GM12878 (cell line): ENCODE measurements at regions not wholly inside any gene's neighbourhood (a gene's known extent, or its start where the extent isn't known, plus 50 kb on each side); places are given as distances from the start of the nearest gene placed in this dataset.

Source experiments
- ATAC-seq: fragments of 200-7000 bp; cut with Tn5 transposase; 3 replicates; pipeline ENCODE4 v1.9.1; 2020; ENCODE audit warnings: mild to moderate bottlenecking, moderate library complexity
- BruUV-seq: library from RNA; stranded (reverse); fragments of 400-500 nt; replicated peaks from 2 replicates; lab custom pipeline; 2021; lab: Mats Ljungman, UMichigan
- CTCF ChIA-PET: fragments of 300-600 bp; sonication (Branson Sonifier 250); formaldehyde crosslinking; extraction: SDS; loops from one replicate; lab custom pipeline; 2021; ENCODE audit warnings: inconsistent platforms; lab: Yijun Ruan, JAX
- POLR2A ChIA-PET: fragments of 350-600 bp; formaldehyde crosslinking; extraction: SDS; loops from one replicate; lab custom pipeline; 2021; ENCODE audit warnings: inconsistent platforms; lab: Charles Lee
- RAD21 ChIA-PET: fragments of 300-600 bp; sonication (Branson Sonifier 250); formaldehyde crosslinking; loops from one replicate; lab custom pipeline; 2023; ENCODE audit warnings: antibody characterized with exemption; ENCODE audit not compliant: unreplicated experiment; lab: Charles Lee
- SMC1A ChIA-PET: fragments of 300-600 bp; sonication (Branson Sonifier 250); formaldehyde crosslinking; loops from one replicate; lab custom pipeline; 2023; ENCODE audit not compliant: unreplicated experiment, uncharacterized antibody; lab: Charles Lee
- DNase-seq: peaks from one replicate; pipeline ENCODE4 v3.0.0-alpha.2; 2011; ENCODE audit warnings: low read depth, low spot score
- FAIRE-seq: peaks from 3 replicates; lab custom pipeline; 2011; peaks lifted over from hg19 to GRCh38; lab: Jason Lieb, UNC
- H2AFZ ChIP-seq: 2 replicates; pipeline ENCODE4 v1.6.0; 2011; ENCODE audit warnings: low read depth, low read length, control low read depth; ENCODE audit not compliant: control insufficient read depth
- H3K27ac ChIP-seq: 2 replicates; pipeline ENCODE4 v1.5.1; 2011; ENCODE audit warnings: control low read depth; ENCODE audit not compliant: control insufficient read depth, insufficient read depth
- H3K27me3 ChIP-seq, 2 experiments: replicated peaks in 1 of 2; 2 replicates each; pipeline versions ENCODE4 v1.6.0 to v1.6.1; 2011; ENCODE audit warnings: low read length in 1 of 2; ENCODE audit not compliant: control insufficient read depth in 2 of 2, insufficient read depth in 2 of 2
- H3K36me3 ChIP-seq, 2 experiments: 2 replicates each; pipeline ENCODE4 v1.5.1; 2011; ENCODE audit warnings: low read length in 1 of 2; ENCODE audit not compliant: control insufficient read depth in 2 of 2, insufficient read depth in 2 of 2
- H3K4me1 ChIP-seq: 2 replicates; pipeline ENCODE4 v1.6.1; 2011; ENCODE audit warnings: mild to moderate bottlenecking, low read length, moderate library complexity, mixed read lengths; ENCODE audit not compliant: control insufficient read depth, insufficient read depth
- H3K4me2 ChIP-seq: 2 replicates; pipeline ENCODE4 v1.6.0; 2011; ENCODE audit warnings: control low read depth; ENCODE audit not compliant: control insufficient read depth, insufficient read depth
- H3K4me3 ChIP-seq: fragments of 200-600 bp; sonication (generic); 2 replicates; pipeline ENCODE4 v1.5.1; 2016
- H3K79me2 ChIP-seq: 2 replicates; pipeline ENCODE4 v1.6.0; 2011; ENCODE audit warnings: low read length; ENCODE audit not compliant: control insufficient read depth, insufficient read depth
- H3K9ac ChIP-seq: 2 replicates; pipeline ENCODE4 v1.8.0; 2011; ENCODE audit warnings: low read length, control low read depth, mixed read lengths; ENCODE audit not compliant: control insufficient read depth, insufficient read depth
- H3K9me3 ChIP-seq: replicated peaks from 3 replicates; pipeline ENCODE4 v1.5.1; 2011; ENCODE audit warnings: mild to moderate bottlenecking, low read length; ENCODE audit not compliant: control insufficient read depth, insufficient read depth
- H4K20me1 ChIP-seq: 2 replicates; pipeline ENCODE4 v1.6.0; 2011; ENCODE audit not compliant: control insufficient read depth, insufficient read depth
- DPF2 ChIP-seq: fragments of 450-650 bp; IDR thresholded peaks from 2 replicates; pipeline ENCODE4 v1.6.1; 2017; ENCODE audit warnings: mild to moderate bottlenecking
- GABPA ChIP-seq: IDR thresholded peaks from 2 replicates; pipeline ENCODE4 v1.6.1; 2014; ENCODE audit warnings: antibody characterized with exemption, low read depth, mild to moderate bottlenecking, inconsistent platforms
- JUND ChIP-seq: IDR thresholded peaks from 2 replicates; pipeline ENCODE4 v1.6.1; 2012; ENCODE audit warnings: low read depth, mild to moderate bottlenecking, low read length, improper control_type of control experiment, moderate library complexity
- NFIC ChIP-seq: IDR thresholded peaks from 2 replicates; pipeline ENCODE4 v1.6.1; 2012; ENCODE audit warnings: low read depth, mild to moderate bottlenecking, inconsistent platforms, low read length, moderate library complexity
- NR2C1 ChIP-seq: fragments of 450-650 bp; IDR thresholded peaks from 2 replicates; pipeline ENCODE4 v1.6.1; 2017; ENCODE audit warnings: antibody characterized with exemption, mild to moderate bottlenecking, moderate library complexity
- NRF1 ChIP-seq: conservative IDR thresholded peaks from 2 replicates; pipeline ENCODE4 v1.6.1; 2011; ENCODE audit warnings: mild to moderate bottlenecking, low read depth, low read length, improper control_type of control experiment
- PBX3 ChIP-seq: IDR thresholded peaks from 2 replicates; pipeline ENCODE4 v1.6.1; 2011; ENCODE audit warnings: mild to moderate bottlenecking, low read depth, low read length, moderate library complexity; ENCODE audit not compliant: insufficient replicate concordance
- SREBF2 ChIP-seq: IDR thresholded peaks from 2 replicates; pipeline ENCODE4 v1.6.1; 2012; ENCODE audit warnings: mild to moderate bottlenecking, low read length
- SUZ12 ChIP-seq: fragments of 200-600 bp; sonication (generic); IDR thresholded peaks from one replicate; pipeline ENCODE4 v1.6.1; 2018; ENCODE audit warnings: antibody characterized with exemption, mild to moderate bottlenecking; ENCODE audit not compliant: unreplicated experiment
- USF2 ChIP-seq: IDR thresholded peaks from 2 replicates; pipeline ENCODE4 v1.6.1; 2011; ENCODE audit warnings: low read depth, low read length, improper control_type of control experiment, borderline replicate concordance
- WGBS: methylation state at CpG from one replicate; pipeline ENCODE4 v1.1.6; 2016; ENCODE audit warnings: low lambda C conversion rate; ENCODE audit not compliant: insufficient replicate concordance, insufficient coverage; ENCODE audit errors: missing lambda C conversion rate; 5-methylcytosine and 5-hydroxymethylcytosine counted together
- in situ Hi-C: fragments of 300-500 bp; cut with MboI; formaldehyde crosslinking; loops from 9 replicates; pipeline ENCODE4 v1.14.3; 2018; ENCODE audit warnings: mixed read lengths
- intact Hi-C: fragments of 100-400 bp; cut with micrococcal nuclease; formaldehyde crosslinking; loops from one replicate; pipeline ENCODE4 v1.14.2; 2022; ENCODE audit not compliant: unreplicated experiment
- TF ChIP-seq, protein P1 (sequence below): IDR thresholded peaks from 2 replicates; pipeline ENCODE4 v1.6.1; 2012; ENCODE audit warnings: low read depth, low read length, improper control_type of control experiment

GRCh38 chr5:124104821-124105220 is 592.8 kb downstream of the CSNK1G3 start (continued):
- TF ChIP-seq USF2, result no peak
- no peak for TF ChIP-seq DPF2
- TF ChIP-seq SREBF2, result no peak
- TF ChIP-seq NR2C1, result no peak

GRCh38 chr5:124104344-124104743 is 592.4 kb downstream of the CSNK1G3 start:
- Histone ChIP-seq H3K79me2 (no peaks in the 10 kb centered on the region), H3K4me1 (no peaks in the 10 kb centered on the region), H3K4me3 (no peak overlapping the region), H4K20me1 (no peaks in the 10 kb centered on the region), H3K36me3 (no peaks in the 10 kb centered on the region), H3K27me3 (no peaks in the 10 kb centered on the region; a peak in 1 of 4 replicates), H3K9ac (no peak overlapping the region), H3K4me2 (no peak overlapping the region), H3K9me3 (no peaks in the 10 kb centered on the region), H3K27ac (no peak overlapping the region), H2AFZ (no peak overlapping the region)
- DNase-seq (no peak), ATAC-seq (no peak), FAIRE-seq (no peak)
- in situ Hi-C loops (no loop called here), intact Hi-C loops (no loop called here)
- TF ChIP-seq NFIC, result no peak
- TF ChIP-seq JUND, result no peak
- no peak for TF ChIP-seq SUZ12
- TF ChIP-seq PBX3, result no peak
- TF ChIP-seq NRF1, result no peak
- no peak for TF ChIP-seq GABPA
- TF ChIP-seq, protein P1, sequence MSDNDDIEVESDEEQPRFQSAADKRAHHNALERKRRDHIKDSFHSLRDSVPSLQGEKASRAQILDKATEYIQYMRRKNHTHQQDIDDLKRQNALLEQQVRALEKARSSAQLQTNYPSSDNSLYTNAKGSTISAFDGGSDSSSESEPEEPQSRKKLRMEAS, result no peak
- SMC1A ChIA-PET, result interaction anchor here (0.8 kb wide), 1 partner anchor 1306 kb away, joined by 3 read pairs; no protein-coding TSS in a partner anchor
- BruUV-seq, result no TSS peak
- CTCF ChIA-PET, result no interaction called here
- RAD21 ChIA-PET, result no interaction called here
- POLR2A ChIA-PET, result no interaction called here
- WGBS, result 8% methylated on average over 3 of the region's 3 CpGs
